Epithelial cell of esophagus (primary cell): ENCODE measurements at regions not wholly inside any gene's neighbourhood (a gene's known extent, or its start where the extent isn't known, plus 50 kb on each side); places are given as distances from the start of the nearest gene placed in this dataset.

Experiments
- DNase-seq: peaks from one replicate; pipeline ENCODE4 v3.0.0; 2010; ENCODE audit warnings: low read depth
- H3K4me3 ChIP-seq: 2 replicates; pipeline ENCODE4 v1.5.1; 2011; ENCODE audit warnings: mild to moderate bottlenecking, low read length, control low read depth
- TF ChIP-seq, protein P1 (sequence below): IDR thresholded peaks from 2 replicates; pipeline ENCODE4 v1.5.1; 2011; ENCODE audit warnings: low read depth, mild to moderate bottlenecking, low read length, control low read depth, inconsistent platforms; ENCODE audit not compliant: insufficient read depth; ENCODE audit errors: missing control alignments

DNA sequence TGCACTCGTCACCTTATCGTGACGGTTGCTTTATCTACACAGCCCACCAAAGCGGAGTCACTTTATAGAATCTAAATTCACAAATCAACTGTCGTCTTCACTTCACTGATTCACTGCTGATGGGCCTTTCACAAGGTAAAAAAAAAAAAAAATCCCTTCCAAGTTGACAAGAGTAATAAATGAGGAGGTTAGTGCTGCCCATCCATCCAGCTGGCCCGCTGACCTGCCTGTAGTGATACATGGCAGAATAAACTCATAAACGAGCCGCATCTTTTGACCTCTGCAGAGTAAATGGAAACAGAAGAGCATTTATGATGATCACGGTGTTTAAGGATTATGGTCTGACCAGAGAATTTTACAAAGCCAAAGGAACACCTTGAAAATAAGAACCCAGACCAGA lies 227.3 kb upstream of the IRX5 start:
- DNase-seq, result no peak
- no peak overlapping the region for H3K4me3 ChIP-seq
- TF ChIP-seq, protein P1, sequence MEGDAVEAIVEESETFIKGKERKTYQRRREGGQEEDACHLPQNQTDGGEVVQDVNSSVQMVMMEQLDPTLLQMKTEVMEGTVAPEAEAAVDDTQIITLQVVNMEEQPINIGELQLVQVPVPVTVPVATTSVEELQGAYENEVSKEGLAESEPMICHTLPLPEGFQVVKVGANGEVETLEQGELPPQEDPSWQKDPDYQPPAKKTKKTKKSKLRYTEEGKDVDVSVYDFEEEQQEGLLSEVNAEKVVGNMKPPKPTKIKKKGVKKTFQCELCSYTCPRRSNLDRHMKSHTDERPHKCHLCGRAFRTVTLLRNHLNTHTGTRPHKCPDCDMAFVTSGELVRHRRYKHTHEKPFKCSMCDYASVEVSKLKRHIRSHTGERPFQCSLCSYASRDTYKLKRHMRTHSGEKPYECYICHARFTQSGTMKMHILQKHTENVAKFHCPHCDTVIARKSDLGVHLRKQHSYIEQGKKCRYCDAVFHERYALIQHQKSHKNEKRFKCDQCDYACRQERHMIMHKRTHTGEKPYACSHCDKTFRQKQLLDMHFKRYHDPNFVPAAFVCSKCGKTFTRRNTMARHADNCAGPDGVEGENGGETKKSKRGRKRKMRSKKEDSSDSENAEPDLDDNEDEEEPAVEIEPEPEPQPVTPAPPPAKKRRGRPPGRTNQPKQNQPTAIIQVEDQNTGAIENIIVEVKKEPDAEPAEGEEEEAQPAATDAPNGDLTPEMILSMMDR, result no peak

DNA sequence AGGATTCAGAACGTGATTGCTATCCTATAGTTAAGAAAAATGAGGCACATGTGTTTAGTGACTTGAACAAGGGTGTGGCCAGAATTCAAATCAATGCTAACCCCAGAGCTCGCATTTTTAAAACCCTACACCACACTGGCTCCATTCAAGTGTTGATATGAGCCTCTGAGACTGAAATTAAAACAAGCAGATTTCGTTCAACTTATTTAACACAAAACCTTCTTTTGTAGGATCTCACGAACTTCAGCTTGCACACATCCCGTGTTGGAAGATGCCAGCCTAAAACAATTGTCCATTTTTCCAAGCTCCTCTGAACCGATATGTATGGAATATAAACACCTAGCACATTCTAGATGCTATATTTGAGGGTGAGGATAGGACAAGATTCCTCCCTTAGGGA lies 231.0 kb upstream of the IRX5 start:
- TF ChIP-seq, protein P1, result no peak
- H3K4me3 ChIP-seq, result no peak overlapping the region
- DNase-seq, result no peak

DNA sequence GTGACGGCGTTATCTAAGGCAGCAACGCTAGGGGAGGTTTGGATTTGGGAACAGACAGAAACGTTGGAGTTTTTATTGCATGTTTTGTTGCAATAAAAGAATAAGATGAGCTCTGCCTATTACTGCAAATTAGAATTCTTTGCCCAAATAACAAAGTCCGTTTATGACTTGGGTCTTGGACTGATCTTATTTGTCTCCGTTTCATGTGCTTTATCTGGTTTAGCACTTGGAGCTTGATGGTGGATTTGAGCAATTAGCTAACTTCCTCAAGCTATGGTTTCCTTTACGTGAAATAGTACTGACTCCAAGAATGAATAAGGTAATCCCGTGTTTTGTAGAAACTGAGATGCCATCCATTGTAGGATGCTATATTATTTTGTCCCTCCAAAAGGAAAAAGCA lies 233.0 kb upstream of the IRX5 start:
- no peak overlapping the region for H3K4me3 ChIP-seq
- TF ChIP-seq, protein P1, result no peak
- DNase-seq, result no peak

DNA sequence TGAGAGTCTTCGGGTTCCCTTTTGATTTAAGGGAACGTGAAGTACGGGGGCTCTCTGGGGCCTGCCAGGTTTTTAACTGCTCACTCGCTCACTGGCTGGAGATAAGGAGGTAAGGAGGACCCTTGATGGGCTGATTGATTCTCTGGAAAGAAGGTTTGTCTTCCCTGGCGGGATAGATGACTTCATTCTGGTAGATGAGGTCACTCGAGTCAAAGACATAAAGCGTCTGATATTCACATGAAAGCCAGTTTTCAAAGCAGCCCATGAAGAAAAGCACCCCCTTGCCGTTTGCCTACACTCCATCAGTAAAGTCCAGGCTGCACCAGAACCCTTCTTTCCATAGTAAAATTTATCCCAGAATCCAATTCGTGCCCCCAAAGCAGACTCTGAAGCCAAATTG lies 233.7 kb upstream of the IRX5 start:
- DNase-seq, result no peak
- TF ChIP-seq, protein P1, result no peak
- no peak overlapping the region for H3K4me3 ChIP-seq

DNA sequence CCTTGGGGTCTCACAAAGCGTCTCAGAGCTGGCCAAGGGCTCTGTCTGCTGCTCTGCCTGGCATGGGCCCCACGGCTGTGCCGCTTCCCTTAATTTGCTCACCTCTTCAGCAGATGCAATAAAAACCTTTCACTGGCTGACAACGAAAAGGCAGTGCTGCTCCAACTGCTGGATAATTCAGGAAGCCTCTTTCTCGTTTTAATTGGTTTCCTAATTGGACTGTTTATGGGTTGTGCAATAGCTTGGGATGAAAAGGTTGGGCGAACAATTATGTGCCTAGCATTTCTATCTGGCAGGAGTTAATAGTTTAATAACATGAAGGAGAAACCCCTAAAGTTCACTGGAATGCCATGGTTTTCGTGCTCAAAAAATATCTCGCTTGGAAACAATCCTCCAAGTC lies 234.1 kb upstream of the IRX5 start:
- H3K4me3 ChIP-seq, result no peak overlapping the region
- no peak for DNase-seq
- TF ChIP-seq, protein P1, result no peak

DNA sequence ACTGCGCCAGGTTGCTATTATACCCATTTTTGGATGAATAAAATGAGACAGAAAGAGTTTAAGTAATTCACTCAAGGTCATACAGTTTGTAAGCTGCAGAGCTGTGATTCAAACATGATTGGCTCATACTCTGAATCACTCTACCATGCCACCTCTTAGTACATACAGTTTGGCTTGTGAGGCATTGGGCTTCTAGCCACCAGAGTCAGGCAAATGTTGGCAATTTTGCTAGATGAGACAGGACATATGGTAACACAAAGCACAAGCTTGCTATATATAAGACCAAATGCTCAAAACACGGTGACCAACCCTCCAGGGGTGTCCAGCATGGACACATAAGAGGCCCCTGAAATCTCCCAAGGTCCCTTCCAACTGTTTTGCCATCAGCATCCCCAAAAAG lies 236.0 kb upstream of the IRX5 start:
- H3K4me3 ChIP-seq, result no peak overlapping the region
- TF ChIP-seq, protein P1, result no peak
- DNase-seq, result peak; percentile 50

DNA sequence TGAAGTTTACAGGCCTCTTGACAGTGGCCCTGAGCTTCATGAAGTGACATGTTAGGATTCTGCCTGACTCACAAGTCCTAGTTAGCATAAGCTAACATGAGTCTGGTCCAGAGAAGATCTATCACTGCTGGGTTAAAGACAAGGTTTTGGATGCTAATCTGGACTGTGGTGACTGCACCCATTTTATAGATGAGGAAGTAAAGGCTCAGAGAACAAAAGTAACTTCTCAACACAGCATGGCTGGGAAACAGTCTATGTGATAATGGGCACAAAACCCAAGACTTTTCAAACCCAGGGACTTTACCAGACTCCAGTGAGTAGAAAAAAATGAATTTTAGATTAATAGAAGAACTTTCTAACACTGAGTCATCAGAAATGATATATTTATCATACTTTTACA lies 236.8 kb upstream of the IRX5 start:
- H3K4me3 ChIP-seq, result no peak overlapping the region
- no peak for DNase-seq
- TF ChIP-seq, protein P1, result no peak
